NCI-H446 treated with DMSO at 0.1 percent for 48 hours (cell line): ENCODE measurements at regions not wholly inside any gene's neighbourhood (a gene's known extent, or its start where the extent isn't known, plus 50 kb on each side); places are given as distances from the start of the nearest gene placed in this dataset.
"Not testable (repeated sequence)": the region's sequence is repeated elsewhere in the genome, so short reads cannot be mapped to it uniquely, and the experiment has no call there.

Experiments used
- DNase-seq: peaks from one replicate; lab custom pipeline; 2025; lab: John Stamatoyannopoulos, UW

- DNase-seq = no peak
Observed at GRCh38 chr9:81002906-81003305, 686.4 kb downstream of the TLE1 start.

- DNase-seq = no peak
Observed at GRCh38 chr9:81002242-81002641, 687.1 kb downstream of the TLE1 start.

GRCh38 chr9:80995759-80996158, 693.6 kb downstream of the TLE1 start:
- no peak for DNase-seq

GRCh38 chr9:80994892-80995291, 694.5 kb downstream of the TLE1 start:
- DNase-seq = no peak

- DNase-seq = not testable (repeated sequence)
Observed at GRCh38 chr9:80985595-80985994, 703.8 kb downstream of the TLE1 start.

- DNase-seq = no peak
Observed at GRCh38 chr9:80976403-80976802, 712.9 kb downstream of the TLE1 start.

- not testable (repeated sequence) for DNase-seq
Observed at GRCh38 chr9:80970377-80970776, 719.0 kb downstream of the TLE1 start.

- DNase-seq = no peak
Observed at GRCh38 chr9:80968611-80969010, 720.7 kb downstream of the TLE1 start.

- no peak for DNase-seq
Observed at GRCh38 chr9:80964914-80965313, 724.4 kb downstream of the TLE1 start.

GRCh38 chr9:80964374-80964773, 725.0 kb downstream of the TLE1 start:
- peak; percentile 35 for DNase-seq

- DNase-seq = no peak
Observed at GRCh38 chr9:80957801-80958200, 731.5 kb downstream of the TLE1 start.

- no peak for DNase-seq
Observed at GRCh38 chr9:80954521-80954920, 734.8 kb downstream of the TLE1 start.

- DNase-seq = no peak
Observed at GRCh38 chr9:80952363-80952922, 736.9 kb downstream of the TLE1 start.

- no peak for DNase-seq
Observed at GRCh38 chr9:80951675-80952074, 737.7 kb downstream of the TLE1 start.

GRCh38 chr9:80948876-80949275, 740.5 kb downstream of the TLE1 start:
- no peak for DNase-seq

GRCh38 chr9:80948066-80948465, 741.3 kb downstream of the TLE1 start:
- no peak for DNase-seq

- DNase-seq = no peak
Observed at GRCh38 chr9:80946496-80947170, 742.7 kb downstream of the TLE1 start.

GRCh38 chr9:80945436-80945835, 743.9 kb downstream of the TLE1 start:
- no peak for DNase-seq

- no peak for DNase-seq
Observed at GRCh38 chr9:80937645-80938044, 751.7 kb downstream of the TLE1 start.

- no peak for DNase-seq
Observed at GRCh38 chr9:80934095-80934494, 755.3 kb downstream of the TLE1 start.

GRCh38 chr9:80932947-80933780, 756.2 kb downstream of the TLE1 start:
- no peak for DNase-seq

GRCh38 chr9:80932181-80932580, 757.2 kb downstream of the TLE1 start:
- no peak for DNase-seq

GRCh38 chr9:80931163-80931562, 758.2 kb downstream of the TLE1 start:
- DNase-seq = no peak
